ENCODE measurements at regions not wholly inside any gene's neighbourhood (a gene's known extent, or its start where the extent isn't known, plus 50 kb on each side); places are given as distances from the start of the nearest gene placed in this dataset.

DNA sequence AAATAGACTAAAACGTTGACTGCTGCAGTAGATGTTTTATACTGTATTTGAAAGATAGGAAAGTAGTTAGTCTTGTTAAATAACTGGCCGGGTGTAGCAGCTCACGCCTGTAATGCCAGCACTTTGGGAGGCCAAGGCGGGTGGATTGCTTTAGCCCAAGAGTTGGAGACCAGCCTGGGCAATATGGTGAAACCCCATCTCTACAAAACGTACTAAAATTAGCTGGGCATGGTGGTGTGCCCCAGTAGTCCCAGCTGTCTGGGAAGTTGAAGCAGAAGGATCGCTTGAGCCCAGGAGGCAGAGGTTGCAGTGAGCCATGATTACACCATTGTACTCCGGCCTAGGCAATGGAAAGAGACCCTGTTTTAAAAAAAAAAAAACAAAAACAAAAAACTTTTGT lies 60.5 kb upstream of the ULK4 start:
- TF ChIP-seq, protein P1, sequence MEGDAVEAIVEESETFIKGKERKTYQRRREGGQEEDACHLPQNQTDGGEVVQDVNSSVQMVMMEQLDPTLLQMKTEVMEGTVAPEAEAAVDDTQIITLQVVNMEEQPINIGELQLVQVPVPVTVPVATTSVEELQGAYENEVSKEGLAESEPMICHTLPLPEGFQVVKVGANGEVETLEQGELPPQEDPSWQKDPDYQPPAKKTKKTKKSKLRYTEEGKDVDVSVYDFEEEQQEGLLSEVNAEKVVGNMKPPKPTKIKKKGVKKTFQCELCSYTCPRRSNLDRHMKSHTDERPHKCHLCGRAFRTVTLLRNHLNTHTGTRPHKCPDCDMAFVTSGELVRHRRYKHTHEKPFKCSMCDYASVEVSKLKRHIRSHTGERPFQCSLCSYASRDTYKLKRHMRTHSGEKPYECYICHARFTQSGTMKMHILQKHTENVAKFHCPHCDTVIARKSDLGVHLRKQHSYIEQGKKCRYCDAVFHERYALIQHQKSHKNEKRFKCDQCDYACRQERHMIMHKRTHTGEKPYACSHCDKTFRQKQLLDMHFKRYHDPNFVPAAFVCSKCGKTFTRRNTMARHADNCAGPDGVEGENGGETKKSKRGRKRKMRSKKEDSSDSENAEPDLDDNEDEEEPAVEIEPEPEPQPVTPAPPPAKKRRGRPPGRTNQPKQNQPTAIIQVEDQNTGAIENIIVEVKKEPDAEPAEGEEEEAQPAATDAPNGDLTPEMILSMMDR (IDR thresholded peaks at IDR 0.05; ENCODE audit: poor library complexity) = no peak
- TF ChIP-seq EZH2 (IDR thresholded peaks at IDR 0.05; ENCODE audit: borderline replicate concordance) = no peak

All from hepatocyte (in vitro differentiated cells).